Keratinocyte (primary cell): ENCODE measurements at regions not wholly inside any gene's neighbourhood (a gene's known extent, or its start where the extent isn't known, plus 50 kb on each side); places are given as distances from the start of the nearest gene placed in this dataset.

Experiments
- DNase-seq: peaks from one replicate; pipeline ENCODE4 v3.0.0-alpha.2; 2011; ENCODE audit warnings: low read depth, missing footprints, low spot score
- FAIRE-seq: peaks from 2 replicates; lab custom pipeline; 2011; peaks lifted over from hg19 to GRCh38; lab: Jason Lieb, UNC
- H2AFZ ChIP-seq: 2 replicates; pipeline ENCODE4 v1.6.0; 2012; ENCODE audit warnings: low read length, control low read depth, inconsistent platforms; ENCODE audit not compliant: control insufficient read depth
- H3K27ac ChIP-seq: 2 replicates; pipeline ENCODE4 v1.5.1; 2011; ENCODE audit warnings: low read length; ENCODE audit not compliant: control insufficient read depth, insufficient read depth
- H3K27me3 ChIP-seq: 3 replicates; pipeline ENCODE4 v1.6.0; 2011; ENCODE audit warnings: low read length; ENCODE audit not compliant: control insufficient read depth, insufficient read depth; ENCODE audit errors: extremely low read depth
- H3K36me3 ChIP-seq, 2 experiments: 2 replicates in 1 of 2; 3 replicates in 1 of 2; pipeline ENCODE4 v1.5.1; 2011; ENCODE audit warnings: low read length in 2 of 2, mild to moderate bottlenecking in 1 of 2; ENCODE audit not compliant: control insufficient read depth in 2 of 2, insufficient read depth in 2 of 2; ENCODE audit errors: extremely low read depth in 1 of 2
- H3K4me1 ChIP-seq: 3 replicates; pipeline ENCODE4 v1.5.1; 2011; ENCODE audit warnings: low read length; ENCODE audit not compliant: control insufficient read depth, insufficient read depth; ENCODE audit errors: extremely low read depth
- H3K4me2 ChIP-seq: 3 replicates; pipeline ENCODE4 v1.6.0; 2011; ENCODE audit warnings: low read depth, low read length; ENCODE audit not compliant: control insufficient read depth, insufficient read depth; ENCODE audit errors: extremely low read depth
- H3K4me3 ChIP-seq, 3 experiments: fragments of 200-600 bp in 1 of 3; sonication (generic) in 1 of 3; 2 replicates in 2 of 3; 3 replicates in 1 of 3; pipeline ENCODE4 v1.5.1; 2011 to 2016; ENCODE audit warnings: low read length in 3 of 3, mild to moderate bottlenecking in 3 of 3, control low read depth in 2 of 3, inconsistent platforms in 1 of 3, low read depth in 1 of 3, mixed read lengths in 1 of 3, mixed run types in 1 of 3, moderate library complexity in 1 of 3; ENCODE audit not compliant: control insufficient read depth in 2 of 3, insufficient read depth in 2 of 3; ENCODE audit errors: extremely low read depth in 1 of 3
- H3K79me2 ChIP-seq: 2 replicates; pipeline ENCODE4 v1.6.0; 2012; ENCODE audit warnings: low read length; ENCODE audit not compliant: control insufficient read depth, insufficient read depth
- H3K9ac ChIP-seq: 3 replicates; pipeline ENCODE4 v1.6.0; 2011; ENCODE audit warnings: low read length; ENCODE audit not compliant: control insufficient read depth, insufficient read depth; ENCODE audit errors: extremely low read depth
- H3K9me1 ChIP-seq: 3 replicates; pipeline ENCODE4 v1.6.0; 2011; ENCODE audit warnings: low read length; ENCODE audit not compliant: control insufficient read depth, insufficient read depth; ENCODE audit errors: extremely low read depth
- H3K9me3 ChIP-seq: 2 replicates; pipeline ENCODE4 v1.5.1; 2012; ENCODE audit warnings: low read depth, low read length; ENCODE audit not compliant: control insufficient read depth
- H4K20me1 ChIP-seq: 3 replicates; pipeline ENCODE4 v1.6.0; 2011; ENCODE audit warnings: low read length; ENCODE audit not compliant: control insufficient read depth, insufficient read depth; ENCODE audit errors: extremely low read depth
- CTCF ChIP-seq, 3 experiments: IDR thresholded peaks in 1 of 3; conservative IDR thresholded peaks in 1 of 3; optimal IDR thresholded peaks in 1 of 3; 2 replicates in 2 of 3; 3 replicates in 1 of 3; pipeline versions ENCODE3 to v1.5.1; 2011; ENCODE audit warnings: low read length in 3 of 3, mild to moderate bottlenecking in 3 of 3, moderate library complexity in 2 of 3, control low read depth in 1 of 3, inconsistent platforms in 1 of 3; ENCODE audit not compliant: insufficient read depth in 2 of 3; ENCODE audit errors: extremely low read depth in 1 of 3
- EZH2 ChIP-seq: IDR thresholded peaks from one replicate; pipeline ENCODE4 v1.6.1; 2012; ENCODE audit warnings: inconsistent platforms, mild to moderate bottlenecking, low read length, moderate library complexity
- dilution Hi-C: fragments of 300-500 bp; cut with MboI; formaldehyde crosslinking; loops from one replicate; pipeline ENCODE4 v1.7.0; 2020; ENCODE audit warnings: low sequenced_read_pairs; ENCODE audit not compliant: extremely low pct_ligation_motif_present

- Histone ChIP-seq H3K4me1 (no peaks in the 10 kb centered on the region), H3K79me2 (no peaks in the 10 kb centered on the region), H3K9me1 (no peaks in the 10 kb centered on the region), H3K36me3 (no peaks in the 10 kb centered on the region), H4K20me1 (no peaks in the 10 kb centered on the region), H3K4me3 (no peak overlapping the region), H3K27ac (no peak overlapping the region), H3K9ac (no peak overlapping the region), H3K4me2 (no peak overlapping the region), H2AFZ (no peak overlapping the region), H3K9me3 (peaks cover 2% of the 10 kb centered on the region), H3K27me3 (no peaks in the 10 kb centered on the region)
- DNase-seq (no peak), FAIRE-seq (no peak)
- TF ChIP-seq CTCF (optimal IDR thresholded peaks at IDR 0.05 in 1 of 3, IDR thresholded peaks at IDR 0.05 in 1 of 3, conservative IDR thresholded peaks at IDR 0.05 in 1 of 3; ENCODE audit: extremely low read depth in 1 of 3, insufficient read depth in 2 of 3, low read length in 3 of 3) (no peak), EZH2 (no peak)
- dilution Hi-C loops: no loop called here
These were observed 603.5 kb upstream of the CDH4 start for GRCh38 chr20:60648556-60648955.

GRCh38 chr20:60649541-60649940, 602.5 kb upstream of the CDH4 start:
- no peak overlapping the region for H3K4me3 ChIP-seq
- H2AFZ ChIP-seq: no peak overlapping the region
- dilution Hi-C loops: no loop called here
- FAIRE-seq: no peak
- H3K9me1 ChIP-seq: no peaks in the 10 kb centered on the region
- H3K27ac ChIP-seq: no peak overlapping the region
- TF ChIP-seq CTCF (optimal IDR thresholded peaks at IDR 0.05 in 1 of 3, IDR thresholded peaks at IDR 0.05 in 1 of 3, conservative IDR thresholded peaks at IDR 0.05 in 1 of 3; ENCODE audit: extremely low read depth in 1 of 3, insufficient read depth in 2 of 3, low read length in 3 of 3) (no peak), EZH2 (no peak)
- no peaks in the 10 kb centered on the region for H3K79me2 ChIP-seq
- H3K4me2 ChIP-seq: no peak overlapping the region
- no peak overlapping the region for H3K9ac ChIP-seq
- H3K4me1 ChIP-seq: no peaks in the 10 kb centered on the region
- DNase-seq: no peak
- no peaks in the 10 kb centered on the region for H4K20me1 ChIP-seq
- H3K27me3 ChIP-seq: no peaks in the 10 kb centered on the region
- H3K36me3 ChIP-seq: no peaks in the 10 kb centered on the region
- peaks cover 2% of the 10 kb centered on the region for H3K9me3 ChIP-seq
